ENCODE measurements at regions not wholly inside any gene's neighbourhood (a gene's known extent, or its start where the extent isn't known, plus 50 kb on each side); places are given as distances from the start of the nearest gene placed in this dataset.

DNA sequence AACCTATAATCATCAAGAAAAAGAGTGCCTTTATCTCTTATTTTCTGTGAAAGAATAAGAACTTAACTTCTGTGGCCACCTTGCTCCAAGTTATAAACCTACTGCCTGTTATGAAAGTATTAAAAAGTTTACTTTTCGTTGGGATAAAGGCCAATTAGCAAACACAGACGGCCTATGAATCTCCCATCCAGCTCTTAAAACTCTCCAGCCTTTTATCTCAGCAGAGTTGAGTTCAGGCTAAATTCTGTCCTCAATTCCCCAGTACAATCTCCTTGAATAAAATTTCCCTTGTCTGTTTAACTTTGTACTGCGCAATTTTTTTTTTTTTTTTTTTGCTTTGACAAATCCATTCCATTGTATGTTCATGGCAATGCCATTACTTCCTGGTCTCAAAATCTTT is 1058.4 kb downstream of the SLITRK5 start:
- no peaks in the 10 kb centered on the region for H3K36me3 ChIP-seq (ENCODE audit: control insufficient read depth in 1 of 2, insufficient read depth in 2 of 2, low read length in 2 of 2)
- DNase-seq (ENCODE audit: low read depth, low spot score) (no peak), ATAC-seq (no peak)
- RAD21 ChIA-PET (ENCODE audit: low non-redundant PET in 1 of 2, low total read pairs in 2 of 2, uncharacterized antibody in 2 of 2, unreplicated experiment in 2 of 2), result no interaction called here
- no peaks in the 10 kb centered on the region for H4K20me1 ChIP-seq (ENCODE audit: insufficient read depth)
- POLR2A ChIA-PET, result no interaction called here
- H3K4me1 ChIP-seq (ENCODE audit: control insufficient read depth in 1 of 2, insufficient read depth in 2 of 2, low read length in 2 of 2), result no peaks in the 10 kb centered on the region; a peak in 1 of 4 replicates
- no peaks in the 10 kb centered on the region for H3K27me3 ChIP-seq (ENCODE audit: insufficient read depth, low read length)
- TF ChIP-seq, protein P1, sequence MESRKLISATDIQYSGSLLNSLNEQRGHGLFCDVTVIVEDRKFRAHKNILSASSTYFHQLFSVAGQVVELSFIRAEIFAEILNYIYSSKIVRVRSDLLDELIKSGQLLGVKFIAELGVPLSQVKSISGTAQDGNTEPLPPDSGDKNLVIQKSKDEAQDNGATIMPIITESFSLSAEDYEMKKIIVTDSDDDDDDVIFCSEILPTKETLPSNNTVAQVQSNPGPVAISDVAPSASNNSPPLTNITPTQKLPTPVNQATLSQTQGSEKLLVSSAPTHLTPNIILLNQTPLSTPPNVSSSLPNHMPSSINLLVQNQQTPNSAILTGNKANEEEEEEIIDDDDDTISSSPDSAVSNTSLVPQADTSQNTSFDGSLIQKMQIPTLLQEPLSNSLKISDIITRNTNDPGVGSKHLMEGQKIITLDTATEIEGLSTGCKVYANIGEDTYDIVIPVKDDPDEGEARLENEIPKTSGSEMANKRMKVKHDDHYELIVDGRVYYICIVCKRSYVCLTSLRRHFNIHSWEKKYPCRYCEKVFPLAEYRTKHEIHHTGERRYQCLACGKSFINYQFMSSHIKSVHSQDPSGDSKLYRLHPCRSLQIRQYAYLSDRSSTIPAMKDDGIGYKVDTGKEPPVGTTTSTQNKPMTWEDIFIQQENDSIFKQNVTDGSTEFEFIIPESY (IDR thresholded peaks at IDR 0.05; ENCODE audit: extremely low read depth, insufficient replicate concordance, low read length), result no peak
- TF ChIP-seq, protein P2, sequence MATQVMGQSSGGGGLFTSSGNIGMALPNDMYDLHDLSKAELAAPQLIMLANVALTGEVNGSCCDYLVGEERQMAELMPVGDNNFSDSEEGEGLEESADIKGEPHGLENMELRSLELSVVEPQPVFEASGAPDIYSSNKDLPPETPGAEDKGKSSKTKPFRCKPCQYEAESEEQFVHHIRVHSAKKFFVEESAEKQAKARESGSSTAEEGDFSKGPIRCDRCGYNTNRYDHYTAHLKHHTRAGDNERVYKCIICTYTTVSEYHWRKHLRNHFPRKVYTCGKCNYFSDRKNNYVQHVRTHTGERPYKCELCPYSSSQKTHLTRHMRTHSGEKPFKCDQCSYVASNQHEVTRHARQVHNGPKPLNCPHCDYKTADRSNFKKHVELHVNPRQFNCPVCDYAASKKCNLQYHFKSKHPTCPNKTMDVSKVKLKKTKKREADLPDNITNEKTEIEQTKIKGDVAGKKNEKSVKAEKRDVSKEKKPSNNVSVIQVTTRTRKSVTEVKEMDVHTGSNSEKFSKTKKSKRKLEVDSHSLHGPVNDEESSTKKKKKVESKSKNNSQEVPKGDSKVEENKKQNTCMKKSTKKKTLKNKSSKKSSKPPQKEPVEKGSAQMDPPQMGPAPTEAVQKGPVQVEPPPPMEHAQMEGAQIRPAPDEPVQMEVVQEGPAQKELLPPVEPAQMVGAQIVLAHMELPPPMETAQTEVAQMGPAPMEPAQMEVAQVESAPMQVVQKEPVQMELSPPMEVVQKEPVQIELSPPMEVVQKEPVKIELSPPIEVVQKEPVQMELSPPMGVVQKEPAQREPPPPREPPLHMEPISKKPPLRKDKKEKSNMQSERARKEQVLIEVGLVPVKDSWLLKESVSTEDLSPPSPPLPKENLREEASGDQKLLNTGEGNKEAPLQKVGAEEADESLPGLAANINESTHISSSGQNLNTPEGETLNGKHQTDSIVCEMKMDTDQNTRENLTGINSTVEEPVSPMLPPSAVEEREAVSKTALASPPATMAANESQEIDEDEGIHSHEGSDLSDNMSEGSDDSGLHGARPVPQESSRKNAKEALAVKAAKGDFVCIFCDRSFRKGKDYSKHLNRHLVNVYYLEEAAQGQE (IDR thresholded peaks at IDR 0.05; ENCODE audit: low read depth), result no peak
- TF ChIP-seq ELF1 (IDR thresholded peaks at IDR 0.05; ENCODE audit: borderline replicate concordance, low read depth), result no peak
- TF ChIP-seq, protein P3, sequence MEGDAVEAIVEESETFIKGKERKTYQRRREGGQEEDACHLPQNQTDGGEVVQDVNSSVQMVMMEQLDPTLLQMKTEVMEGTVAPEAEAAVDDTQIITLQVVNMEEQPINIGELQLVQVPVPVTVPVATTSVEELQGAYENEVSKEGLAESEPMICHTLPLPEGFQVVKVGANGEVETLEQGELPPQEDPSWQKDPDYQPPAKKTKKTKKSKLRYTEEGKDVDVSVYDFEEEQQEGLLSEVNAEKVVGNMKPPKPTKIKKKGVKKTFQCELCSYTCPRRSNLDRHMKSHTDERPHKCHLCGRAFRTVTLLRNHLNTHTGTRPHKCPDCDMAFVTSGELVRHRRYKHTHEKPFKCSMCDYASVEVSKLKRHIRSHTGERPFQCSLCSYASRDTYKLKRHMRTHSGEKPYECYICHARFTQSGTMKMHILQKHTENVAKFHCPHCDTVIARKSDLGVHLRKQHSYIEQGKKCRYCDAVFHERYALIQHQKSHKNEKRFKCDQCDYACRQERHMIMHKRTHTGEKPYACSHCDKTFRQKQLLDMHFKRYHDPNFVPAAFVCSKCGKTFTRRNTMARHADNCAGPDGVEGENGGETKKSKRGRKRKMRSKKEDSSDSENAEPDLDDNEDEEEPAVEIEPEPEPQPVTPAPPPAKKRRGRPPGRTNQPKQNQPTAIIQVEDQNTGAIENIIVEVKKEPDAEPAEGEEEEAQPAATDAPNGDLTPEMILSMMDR (IDR thresholded peaks at IDR 0.05 in 2 of 3, conservative IDR thresholded peaks at IDR 0.05 in 1 of 3; ENCODE audit: borderline replicate concordance in 1 of 3, insufficient read depth in 1 of 3, low read depth in 2 of 3, low read length in 2 of 3), result no peak
- no peak for TF ChIP-seq ZNF274 (IDR thresholded peaks at IDR 0.05; ENCODE audit: low read depth, low read length)
- TF ChIP-seq TCF7L2 (IDR thresholded peaks at IDR 0.05; ENCODE audit: borderline replicate concordance, extremely low read depth, insufficient read depth, insufficient read length), result no peak
- TF ChIP-seq ZFX (IDR thresholded peaks at IDR 0.05), result no peak
- no peak for TF ChIP-seq EZH2 (IDR thresholded peaks at IDR 0.05)
- no peaks in the 10 kb centered on the region for H3K79me2 ChIP-seq (ENCODE audit: insufficient read depth, low read length)
- CTCF ChIA-PET, result no interaction called here
- H3K4me2 ChIP-seq (ENCODE audit: low read length), result no peak overlapping the region
- H3K27ac ChIP-seq (ENCODE audit: low read depth, low read length), result no peak overlapping the region
- H3K4me3 ChIP-seq (replicated peaks in 1 of 2; ENCODE audit: low read depth in 1 of 2, low read length in 2 of 2), result no peak overlapping the region
- H2AFZ ChIP-seq (ENCODE audit: low read depth, low read length, poor library complexity, severe bottlenecking), result no peak overlapping the region
- H3K9me2 ChIP-seq (ENCODE audit: insufficient read depth), result no peaks in the 10 kb centered on the region
- intact Hi-C loops (cut with micrococcal nuclease), result no loop called here
- no TSS peak for BruUV-seq (replicated peaks)
- no peaks in the 10 kb centered on the region; a peak in 1 of 4 replicates for H3K9me3 ChIP-seq (ENCODE audit: control insufficient read depth in 1 of 2, insufficient read depth in 1 of 2, low read depth in 1 of 2, low read length in 2 of 2)
- H3K9ac ChIP-seq (ENCODE audit: low read length), result no peak overlapping the region

Data from HCT116 (cell line).